ENCODE measurements at regions not wholly inside any gene's neighbourhood (a gene's known extent, or its start where the extent isn't known, plus 50 kb on each side); places are given as distances from the start of the nearest gene placed in this dataset.

- no peak for TF ChIP-seq CTCF (IDR thresholded peaks at IDR 0.05)
- TF ChIP-seq POLR2AphosphoS5 (IDR thresholded peaks at IDR 0.05; ENCODE audit: low read depth, low read length): no peak
- no peak for TF ChIP-seq SIN3A (IDR thresholded peaks at IDR 0.05; ENCODE audit: borderline replicate concordance, insufficient read depth, low read depth, low read length)
- TF ChIP-seq TCF7L2 (IDR thresholded peaks at IDR 0.05; ENCODE audit: low read depth, low read length): no peak
- no peak for TF ChIP-seq REST (IDR thresholded peaks at IDR 0.05; ENCODE audit: insufficient read depth in 1 of 2, low read depth in 2 of 2, low read length in 1 of 2)
Measured at GRCh38 chr11:37422511-37422910, 824.5 kb upstream of the RAG2 start.

Measured in Panc1 (cell line).